Nephron progenitor cell (in vitro differentiated cells): ENCODE measurements at regions not wholly inside any gene's neighbourhood (a gene's known extent, or its start where the extent isn't known, plus 50 kb on each side); places are given as distances from the start of the nearest gene placed in this dataset.

ENCODE experiments used
- DNase-seq: peaks from one replicate; pipeline ENCODE4 v3.0.0; 2021
- H3K27ac Mint-ChIP-seq: 2 replicates; pipeline ENCODE4 v1.8.0; 2021; ENCODE audit warnings: mild to moderate bottlenecking, moderate library complexity, mixed read lengths
- H3K27me3 Mint-ChIP-seq: 2 replicates; pipeline ENCODE4 v1.8.0; 2021; ENCODE audit warnings: mild to moderate bottlenecking, low read depth, mixed read lengths; ENCODE audit not compliant: poor library complexity
- H3K36me3 Mint-ChIP-seq: 2 replicates; pipeline ENCODE4 v1.8.0; 2021; ENCODE audit warnings: low read depth, mixed read lengths
- H3K4me1 Mint-ChIP-seq: 2 replicates; pipeline ENCODE4 v1.8.0; 2021; ENCODE audit warnings: mixed read lengths
- H3K4me3 Mint-ChIP-seq: 2 replicates; pipeline ENCODE4 v1.8.0; 2021; ENCODE audit warnings: mild to moderate bottlenecking, moderate library complexity, mixed read lengths
- H3K9me3 Mint-ChIP-seq: 2 replicates; pipeline ENCODE4 v1.8.0; 2021; ENCODE audit warnings: mild to moderate bottlenecking, moderate library complexity, mixed read lengths
- TF ChIP-seq, protein P1 (sequence below): fragments of 200-600 bp; sonication (generic); IDR thresholded peaks from 2 replicates; pipeline ENCODE4 v1.5.0; 2021; ENCODE audit warnings: antibody characterized with exemption

GRCh38 chr2:58638256-58638805, 397.2 kb upstream of the FANCL start:
- Mint-ChIP-seq H3K27ac (no peak overlapping the region), H3K4me1 (peaks cover 19% of the 10 kb centered on the region), H3K27me3 (no peaks in the 10 kb centered on the region), H3K4me3 (no peak overlapping the region), H3K9me3 (no peaks in the 10 kb centered on the region), H3K36me3 (no peaks in the 10 kb centered on the region)
- DNase-seq, result no peak
- TF ChIP-seq, protein P1, sequence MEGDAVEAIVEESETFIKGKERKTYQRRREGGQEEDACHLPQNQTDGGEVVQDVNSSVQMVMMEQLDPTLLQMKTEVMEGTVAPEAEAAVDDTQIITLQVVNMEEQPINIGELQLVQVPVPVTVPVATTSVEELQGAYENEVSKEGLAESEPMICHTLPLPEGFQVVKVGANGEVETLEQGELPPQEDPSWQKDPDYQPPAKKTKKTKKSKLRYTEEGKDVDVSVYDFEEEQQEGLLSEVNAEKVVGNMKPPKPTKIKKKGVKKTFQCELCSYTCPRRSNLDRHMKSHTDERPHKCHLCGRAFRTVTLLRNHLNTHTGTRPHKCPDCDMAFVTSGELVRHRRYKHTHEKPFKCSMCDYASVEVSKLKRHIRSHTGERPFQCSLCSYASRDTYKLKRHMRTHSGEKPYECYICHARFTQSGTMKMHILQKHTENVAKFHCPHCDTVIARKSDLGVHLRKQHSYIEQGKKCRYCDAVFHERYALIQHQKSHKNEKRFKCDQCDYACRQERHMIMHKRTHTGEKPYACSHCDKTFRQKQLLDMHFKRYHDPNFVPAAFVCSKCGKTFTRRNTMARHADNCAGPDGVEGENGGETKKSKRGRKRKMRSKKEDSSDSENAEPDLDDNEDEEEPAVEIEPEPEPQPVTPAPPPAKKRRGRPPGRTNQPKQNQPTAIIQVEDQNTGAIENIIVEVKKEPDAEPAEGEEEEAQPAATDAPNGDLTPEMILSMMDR, result no peak

- no peaks in the 10 kb centered on the region for H3K36me3 Mint-ChIP-seq
- TF ChIP-seq, protein P1, result no peak
- no peaks in the 10 kb centered on the region for H3K9me3 Mint-ChIP-seq
- H3K4me1 Mint-ChIP-seq, result peaks cover 19% of the 10 kb centered on the region
- no peak overlapping the region for H3K27ac Mint-ChIP-seq
- no peak overlapping the region for H3K4me3 Mint-ChIP-seq
- DNase-seq, result no peak
- no peaks in the 10 kb centered on the region for H3K27me3 Mint-ChIP-seq
Observed at GRCh38 chr2:58636872-58637271, 395.7 kb upstream of the FANCL start.

DNA sequence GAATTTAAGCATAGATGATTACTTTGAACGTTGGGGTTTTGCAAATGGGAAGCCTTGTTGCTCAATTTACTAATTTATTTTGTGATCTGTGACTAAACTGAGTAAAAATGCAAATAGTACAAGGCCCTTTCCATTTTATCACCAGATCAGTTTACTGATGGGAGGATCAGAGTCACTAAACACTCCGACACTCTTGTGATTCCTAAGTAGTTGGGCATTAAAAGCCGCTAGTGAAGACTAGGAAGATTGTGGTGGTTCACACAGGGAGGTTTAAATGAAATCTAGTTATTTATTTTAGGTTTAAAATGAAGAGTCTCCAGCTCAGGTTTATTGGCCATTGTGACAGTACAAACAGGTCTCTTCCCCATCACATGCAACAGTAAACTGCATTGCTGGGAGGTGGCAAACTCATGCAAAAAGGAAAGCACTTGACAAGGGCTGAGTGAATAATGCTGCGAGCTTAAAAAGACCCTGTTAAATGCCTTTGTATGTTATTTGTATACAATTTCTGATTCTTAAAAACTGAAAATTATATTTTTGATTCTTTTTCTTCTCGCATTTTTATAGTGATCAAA, 394.8 kb upstream of the FANCL start:
- TF ChIP-seq, protein P1, result no peak

GRCh38 chr2:58634653-58635370, 393.7 kb upstream of the FANCL start:
- Mint-ChIP-seq H3K4me3 (no peak overlapping the region), H3K36me3 (no peaks in the 10 kb centered on the region), H3K27me3 (no peaks in the 10 kb centered on the region), H3K27ac (no peak overlapping the region), H3K4me1 (peaks cover 19% of the 10 kb centered on the region), H3K9me3 (no peaks in the 10 kb centered on the region)
- TF ChIP-seq, protein P1, result no peak
- DNase-seq, result no peak

More for the DNA sequence above, 394.8 kb upstream of the FANCL start:
- H3K27ac Mint-ChIP-seq, result no peak overlapping the region
- H3K36me3 Mint-ChIP-seq, result no peaks in the 10 kb centered on the region
- H3K27me3 Mint-ChIP-seq, result no peaks in the 10 kb centered on the region
- no peaks in the 10 kb centered on the region for H3K9me3 Mint-ChIP-seq
- no peak overlapping the region for H3K4me3 Mint-ChIP-seq
- no peak for DNase-seq
- H3K4me1 Mint-ChIP-seq, result peaks cover 19% of the 10 kb centered on the region

- peaks cover 3% of the 10 kb centered on the region for H3K27me3 Mint-ChIP-seq
- H3K4me3 Mint-ChIP-seq, result no peak overlapping the region
- H3K36me3 Mint-ChIP-seq, result no peaks in the 10 kb centered on the region
- peaks cover 19% of the 10 kb centered on the region for H3K4me1 Mint-ChIP-seq
- H3K9me3 Mint-ChIP-seq, result no peaks in the 10 kb centered on the region
- TF ChIP-seq, protein P1, result no peak
- no peak overlapping the region for H3K27ac Mint-ChIP-seq
- no peak for DNase-seq
Observed at GRCh38 chr2:58633613-58634365, 392.7 kb upstream of the FANCL start.
